HepG2 (cell line): ENCODE measurements at regions not wholly inside any gene's neighbourhood (a gene's known extent, or its start where the extent isn't known, plus 50 kb on each side); places are given as distances from the start of the nearest gene placed in this dataset.
A peak's percentile ranks its signal among the peaks of the same experiment; 100 is the strongest.

ENCODE experiments used
- ATAC-seq: fragments of 200-7000 bp; cut with Tn5 transposase; 3 replicates; pipeline ENCODE4 v1.9.1; 2020; ENCODE audit warnings: mild to moderate bottlenecking, moderate library complexity
- BruUV-seq: library from RNA; stranded (reverse); fragments of 400-500 nt; replicated peaks from 2 replicates; lab custom pipeline; 2021; lab: Mats Ljungman, UMichigan
- CTCF ChIA-PET: fragments of 300-600 bp; formaldehyde crosslinking; extraction: SDS; loops from one replicate; lab custom pipeline; 2021; ENCODE audit warnings: low total read pairs, inconsistent platforms, low intra/inter-chr PET ratio; lab: Yijun Ruan, JAX
- POLR2A ChIA-PET: fragments of 350-600 bp; sonication (Branson Sonifier 250); formaldehyde crosslinking; loops from one replicate; lab custom pipeline; 2020; ENCODE audit warnings: antibody characterized with exemption, inconsistent platforms; lab: Yijun Ruan, JAX
- DNase-seq: peaks from one replicate; pipeline ENCODE4 v3.0.0-alpha.2; 2015; ENCODE audit warnings: low spot score
- FAIRE-seq: peaks from 3 replicates; lab custom pipeline; 2011; peaks lifted over from hg19 to GRCh38; lab: Jason Lieb, UNC
- H2AFZ ChIP-seq: one replicate; pipeline ENCODE4 v1.6.1; 2011; ENCODE audit warnings: low read length, inconsistent platforms
- H3K27ac ChIP-seq: fragments of 300-600 bp; 3 replicates; pipeline ENCODE4 v1.8.0; 2011; ENCODE audit warnings: mixed run types, mild to moderate bottlenecking, mixed read lengths, low read length, inconsistent platforms; ENCODE audit not compliant: insufficient read depth; ENCODE audit errors: extremely low read length
- H3K27me3 ChIP-seq, 2 experiments: fragments of 200-600 bp in 1 of 2; 2 replicates in 1 of 2; 3 replicates in 1 of 2; pipeline versions ENCODE4 v1.6.0 to v1.8.0; 2011; ENCODE audit warnings: low read length in 2 of 2, mild to moderate bottlenecking in 2 of 2, moderate library complexity in 2 of 2, inconsistent platforms in 1 of 2; ENCODE audit not compliant: insufficient read depth in 2 of 2, control insufficient read depth in 1 of 2
- H3K36me3 ChIP-seq, 2 experiments: fragments of 200-600 bp in 1 of 2; replicated peaks in 1 of 2; 2 replicates in 1 of 2; 3 replicates in 1 of 2; pipeline versions ENCODE4 v1.5.1 to v1.8.0; 2011; ENCODE audit warnings: low read length in 2 of 2, inconsistent platforms in 1 of 2; ENCODE audit not compliant: insufficient read depth in 2 of 2, control insufficient read depth in 1 of 2
- H3K4me1 ChIP-seq: 2 replicates; pipeline ENCODE4 v1.5.1; 2012; ENCODE audit warnings: low read length, inconsistent platforms; ENCODE audit not compliant: insufficient read depth
- H3K4me2 ChIP-seq: 2 replicates; pipeline ENCODE4 v1.6.0; 2011; ENCODE audit warnings: low read depth, low read length, inconsistent platforms
- H3K4me3 ChIP-seq, 3 experiments: fragments of 200-600 bp in 1 of 3; sonication (generic), shearing (Covaris generic) in 1 of 3; replicated peaks in 1 of 3; 2 replicates each; pipeline ENCODE4 v1.5.1; 2011 to 2016; ENCODE audit warnings: low read length in 3 of 3, inconsistent platforms in 2 of 3, low read depth in 2 of 3, mild to moderate bottlenecking in 2 of 3, control low read depth in 1 of 3, mixed read lengths in 1 of 3; ENCODE audit not compliant: insufficient read depth in 1 of 3
- H3K79me2 ChIP-seq: one replicate; pipeline ENCODE4 v1.6.1; 2011; ENCODE audit warnings: low read length, inconsistent platforms; ENCODE audit not compliant: insufficient read depth
- H3K9ac ChIP-seq: 2 replicates; pipeline ENCODE4 v1.6.0; 2011; ENCODE audit warnings: mild to moderate bottlenecking, low read depth, low read length, inconsistent platforms; ENCODE audit not compliant: insufficient read depth
- H3K9me3 ChIP-seq: 2 replicates; pipeline ENCODE4 v1.5.1; 2012; ENCODE audit warnings: mild to moderate bottlenecking, low read length
- H4K20me1 ChIP-seq: 2 replicates; pipeline ENCODE4 v1.6.0; 2011; ENCODE audit warnings: inconsistent platforms, mild to moderate bottlenecking, low read length, moderate library complexity; ENCODE audit not compliant: insufficient read depth
- HDAC1 ChIP-seq: sonication (generic); formaldehyde crosslinking; IDR thresholded peaks from 2 replicates; pipeline ENCODE4 v1.5.1; 2020; ENCODE audit warnings: mild to moderate bottlenecking, missing genetic modification reagents
- HNRNPK ChIP-seq: fragments of 200-400 bp; formaldehyde crosslinking; IDR thresholded peaks from 2 replicates; pipeline ENCODE4 v1.6.1; 2018; ENCODE audit warnings: low read length, low read depth, moderate library complexity, mild to moderate bottlenecking; ENCODE audit not compliant: poor library complexity, severe bottlenecking
- HOXA5 ChIP-seq: sonication (generic); formaldehyde crosslinking; IDR thresholded peaks from 2 replicates; pipeline ENCODE4 v1.4.0; 2020; ENCODE audit warnings: missing genetic modification reagents
- IRF9 ChIP-seq: sonication (generic); formaldehyde crosslinking; IDR thresholded peaks from 2 replicates; pipeline ENCODE4 v1.8.0; 2022; ENCODE audit warnings: missing genetic modification reagents, mild to moderate bottlenecking, borderline replicate concordance
- MXD1 ChIP-seq: sonication (generic); formaldehyde crosslinking; IDR thresholded peaks from 2 replicates; pipeline ENCODE4 v1.4.0; 2020; ENCODE audit warnings: mild to moderate bottlenecking, missing genetic modification reagents
- TRIM24 ChIP-seq: sonication (generic); formaldehyde crosslinking; IDR thresholded peaks from 2 replicates; pipeline ENCODE4 v1.8.0; 2022; ENCODE audit warnings: mild to moderate bottlenecking, missing genetic modification reagents
- XRCC5 ChIP-seq: fragments of 200-400 bp; formaldehyde crosslinking; optimal IDR thresholded peaks from 2 replicates; pipeline ENCODE3; 2017; ENCODE audit warnings: mild to moderate bottlenecking, low read length
- ZFP36L2 ChIP-seq: sonication (generic); formaldehyde crosslinking; IDR thresholded peaks from 2 replicates; pipeline ENCODE4 v1.4.0; 2020; ENCODE audit warnings: missing genetic modification reagents
- ZNF782 ChIP-seq: sonication (generic); formaldehyde crosslinking; IDR thresholded peaks from 2 replicates; pipeline ENCODE4 v1.4.0; 2020; ENCODE audit warnings: missing genetic modification reagents, mild to moderate bottlenecking, borderline replicate concordance
- WGBS: methylation state at CpG from one replicate; pipeline ENCODE4 v1.1.6; 2017; ENCODE audit warnings: low lambda C conversion rate; 5-methylcytosine and 5-hydroxymethylcytosine counted together
- in situ Hi-C: cut with HindIII; loops from 2 replicates; pipeline ENCODE4 v1.10.0; 2017; ENCODE audit warnings: low pct_unique_long_range_greater_than_20kb; ENCODE audit not compliant: extremely low pct_ligation_motif_present
- intact Hi-C: fragments of 100-400 bp; cut with micrococcal nuclease; formaldehyde crosslinking; loops from one replicate; pipeline ENCODE4 v1.10.0; 2022; ENCODE audit not compliant: unreplicated experiment

- BruUV-seq, result no TSS peak
- Histone ChIP-seq H2AFZ (no peak overlapping the region), H3K4me1 (no peaks in the 10 kb centered on the region), H3K9me3 (no peaks in the 10 kb centered on the region), H3K27me3 (no peaks in the 10 kb centered on the region; a peak in 1 of 5 replicates), H3K4me3 (no peak overlapping the region), H3K36me3 (no peaks in the 10 kb centered on the region), H3K4me2 (no peak overlapping the region), H3K9ac (no peak overlapping the region), H3K79me2 (no peaks in the 10 kb centered on the region), H4K20me1 (no peaks in the 10 kb centered on the region), H3K27ac (no peak overlapping the region)
- ChIA-PET CTCF (no interaction called here), POLR2A (no interaction called here)
- no peak for TF ChIP-seq XRCC5
- TF ChIP-seq ZFP36L2 (CRISPR knock-in tag), result no peak
- TF ChIP-seq IRF9 (CRISPR knock-in tag), result no peak
- TF ChIP-seq HDAC1, result no peak
- no peak for TF ChIP-seq HOXA5 (CRISPR knock-in tag)
- TF ChIP-seq MXD1 (CRISPR knock-in tag), result no peak
- no peak for TF ChIP-seq ZNF782 (CRISPR knock-in tag)
- in situ Hi-C loops, result no loop called here
- intact Hi-C loops, result no loop called here
- 0% methylated on average over 2 of the region's 2 CpGs for WGBS
- DNase-seq, result no peak
- FAIRE-seq, result no peak
- no peak for ATAC-seq
Measured at GRCh38 chr10:36636879-36637278, 488.5 kb upstream of the ANKRD30A start.

- no peaks in the 10 kb centered on the region for H3K4me1 ChIP-seq
- no peak overlapping the region for H3K4me2 ChIP-seq
- no peaks in the 10 kb centered on the region for H3K79me2 ChIP-seq
- WGBS, result 2% methylated on average over 1 of the region's 1 CpG
- H3K36me3 ChIP-seq, result no peaks in the 10 kb centered on the region
- no peak overlapping the region for H3K9ac ChIP-seq
- ATAC-seq (no peak), FAIRE-seq (no peak), DNase-seq (no peak)
- ChIA-PET POLR2A (no interaction called here), CTCF (no interaction called here)
- H3K4me3 ChIP-seq, result no peak overlapping the region
- no peaks in the 10 kb centered on the region for H3K9me3 ChIP-seq
- H3K27ac ChIP-seq, result no peak overlapping the region
- in situ Hi-C loops, result no loop called here
- no peak overlapping the region for H2AFZ ChIP-seq
- no TSS peak for BruUV-seq
- TF ChIP-seq TRIM24 (CRISPR knock-in tag), result no peak
- peak; percentile 71 for TF ChIP-seq HNRNPK
- intact Hi-C loops, result no loop called here
- H3K27me3 ChIP-seq, result no peaks in the 10 kb centered on the region; a peak in 1 of 5 replicates
- no peaks in the 10 kb centered on the region for H4K20me1 ChIP-seq
Measured at GRCh38 chr10:36636285-36636839, 489.0 kb upstream of the ANKRD30A start.
